ENCODE measurements at regions not wholly inside any gene's neighbourhood (a gene's known extent, or its start where the extent isn't known, plus 50 kb on each side); places are given as distances from the start of the nearest gene placed in this dataset.

DNA sequence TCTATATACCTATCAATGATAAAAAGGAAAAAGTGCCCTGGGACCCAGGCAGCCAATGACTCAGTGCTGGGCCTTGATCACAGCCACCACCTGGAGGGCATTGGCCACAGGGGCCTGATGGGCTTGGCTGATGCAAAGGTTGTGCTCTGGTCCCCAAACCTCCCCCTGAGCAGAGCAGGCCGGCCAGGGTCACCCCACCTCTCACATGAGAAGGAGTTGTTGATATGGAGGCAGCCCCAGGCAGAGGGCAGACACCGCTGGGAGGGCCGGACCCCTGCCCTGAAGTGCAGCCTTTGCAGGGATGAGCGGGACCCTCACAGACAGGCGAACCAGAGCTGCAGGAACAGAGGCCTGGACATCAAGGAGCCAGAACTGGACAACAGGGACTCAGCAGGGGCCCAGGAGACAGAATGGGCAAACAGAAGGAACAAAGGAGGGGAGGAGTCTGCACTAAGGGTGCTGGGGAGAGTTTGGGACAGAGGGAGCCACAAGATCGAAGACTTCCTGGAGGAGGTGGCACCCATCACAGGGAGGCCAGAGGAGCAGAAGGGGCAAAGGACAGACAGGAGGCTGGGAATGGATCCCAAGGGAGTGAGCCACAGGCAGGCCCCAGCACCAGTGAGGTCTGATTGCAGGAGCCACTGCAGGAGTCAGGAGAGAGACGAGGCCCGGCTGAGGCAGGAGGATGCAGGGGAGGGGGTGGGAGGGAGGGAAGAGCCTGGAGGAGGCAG, 105.0 kb downstream of the TNFAIP2 start:
- no peak overlapping the region for H3K4me2 ChIP-seq (ENCODE audit: low read depth, low read length)
- ChIA-PET POLR2A (interaction anchor here (1.5 kb wide), 1 partner anchor 17 kb away, joined by 3 read pairs; no protein-coding TSS in a partner anchor), CTCF (ENCODE audit: low intra/inter-chr PET ratio, low total read pairs) (no interaction called here)
- BruUV-seq (replicated peaks): no TSS peak
- no peaks in the 10 kb centered on the region for H3K9me3 ChIP-seq (ENCODE audit: low read length)
- no peaks in the 10 kb centered on the region for H3K36me3 ChIP-seq (replicated peaks in 1 of 2; ENCODE audit: control insufficient read depth in 1 of 2, insufficient read depth in 2 of 2, low read length in 2 of 2)
- intact Hi-C loops (cut with micrococcal nuclease; ENCODE audit: unreplicated experiment): no loop called here
- FAIRE-seq: no peak
- H3K4me3 ChIP-seq (replicated peaks in 1 of 3; ENCODE audit: insufficient read depth in 1 of 3, low read depth in 2 of 3, low read length in 3 of 3): no peak overlapping the region
- in situ Hi-C loops (cut with HindIII; ENCODE audit: extremely low pct_ligation_motif_present, low pct_unique_long_range_greater_than_20kb): no loop called here
- H2AFZ ChIP-seq (ENCODE audit: low read length): no peak overlapping the region
- no peak for ATAC-seq
- DNase-seq (ENCODE audit: low spot score): no peak
- no peaks in the 10 kb centered on the region for H3K79me2 ChIP-seq (ENCODE audit: insufficient read depth, low read length)
- peaks cover 7 to 23% of the 10 kb centered on the region in 2 experiments; a peak in 4 of 5 replicates for H3K27me3 ChIP-seq (ENCODE audit: control insufficient read depth in 1 of 2, insufficient read depth in 2 of 2, low read length in 2 of 2)
- peaks cover 33% of the 10 kb centered on the region for H3K4me1 ChIP-seq (ENCODE audit: insufficient read depth, low read length)
- no peaks in the 10 kb centered on the region for H4K20me1 ChIP-seq (ENCODE audit: insufficient read depth, low read length)
- TF ChIP-seq, protein P1, sequence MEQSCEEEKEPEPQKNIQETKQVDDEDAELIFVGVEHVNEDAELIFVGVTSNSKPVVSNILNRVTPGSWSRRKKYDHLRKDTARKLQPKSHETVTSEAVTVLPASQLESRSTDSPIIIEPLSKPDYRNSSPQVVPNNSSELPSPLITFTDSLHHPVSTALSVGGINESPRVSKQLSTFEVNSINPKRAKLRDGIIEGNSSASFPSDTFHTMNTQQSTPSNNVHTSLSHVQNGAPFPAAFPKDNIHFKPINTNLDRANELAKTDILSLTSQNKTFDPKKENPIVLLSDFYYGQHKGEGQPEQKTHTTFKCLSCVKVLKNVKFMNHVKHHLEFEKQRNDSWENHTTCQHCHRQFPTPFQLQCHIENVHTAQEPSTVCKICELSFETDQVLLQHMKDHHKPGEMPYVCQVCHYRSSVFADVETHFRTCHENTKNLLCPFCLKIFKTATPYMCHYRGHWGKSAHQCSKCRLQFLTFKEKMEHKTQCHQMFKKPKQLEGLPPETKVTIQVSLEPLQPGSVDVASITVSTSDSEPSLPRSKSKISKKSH (CRISPR knock-in tag; IDR thresholded peaks at IDR 0.05; ENCODE audit: borderline replicate concordance): 0 out of 2 replicates have a peak, but pooled peaks have one; percentile 22
- TF ChIP-seq ZFY (CRISPR knock-in tag; IDR thresholded peaks at IDR 0.05) (no peak), MED8 (CRISPR knock-in tag; IDR thresholded peaks at IDR 0.05; ENCODE audit: insufficient replicate concordance) (no peak), NR3C1 (CRISPR knock-in tag; IDR thresholded peaks at IDR 0.05) (no peak), ZNF569 (CRISPR knock-in tag; IDR thresholded peaks at IDR 0.05; ENCODE audit: borderline replicate concordance) (no peak)
- H3K9ac ChIP-seq (ENCODE audit: insufficient read depth, low read depth, low read length): no peak overlapping the region
- WGBS (ENCODE audit: low lambda C conversion rate): 56% methylated on average over 5 of the region's 8 CpGs
- H3K27ac ChIP-seq (ENCODE audit: extremely low read length, insufficient read depth, low read length): no peak overlapping the region

DNA sequence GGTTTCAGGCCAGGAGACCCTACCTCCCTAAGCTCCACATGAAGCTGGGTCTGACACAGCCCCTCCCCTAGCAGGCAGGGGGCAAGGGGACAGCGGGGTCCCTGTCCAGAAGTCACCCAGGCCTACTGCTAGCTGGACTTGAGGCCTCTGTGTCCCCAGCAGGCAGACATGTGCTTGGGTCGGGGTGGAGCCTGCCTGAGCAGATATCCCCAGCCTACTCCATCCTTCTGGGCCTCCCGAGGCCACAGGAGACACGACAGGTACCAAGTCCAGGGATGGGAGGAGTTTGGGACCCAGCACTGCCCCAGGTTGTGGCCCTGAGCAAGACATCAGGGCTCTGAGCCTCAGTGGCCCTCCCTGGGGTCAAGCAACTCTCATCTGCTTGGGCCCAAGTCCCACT, 105.2 kb upstream of the EIF5 start:
- no peaks in the 10 kb centered on the region for H3K36me3 ChIP-seq (replicated peaks in 1 of 2; ENCODE audit: control insufficient read depth in 1 of 2, insufficient read depth in 2 of 2, low read length in 2 of 2)
- ATAC-seq (peak; percentile 44), FAIRE-seq (no peak), DNase-seq (ENCODE audit: low spot score) (no peak)
- H3K9ac ChIP-seq (ENCODE audit: insufficient read depth, low read depth, low read length): no peak overlapping the region
- no peak overlapping the region for H3K4me3 ChIP-seq (replicated peaks in 1 of 3; ENCODE audit: insufficient read depth in 1 of 3, low read depth in 2 of 3, low read length in 3 of 3)
- no peaks in the 10 kb centered on the region for H3K79me2 ChIP-seq (ENCODE audit: insufficient read depth, low read length)
- H3K4me2 ChIP-seq (ENCODE audit: low read depth, low read length): peak overlapping the region; percentile 6; the same call in 1 of the 2 replicates
- H3K9me3 ChIP-seq (ENCODE audit: low read length): no peaks in the 10 kb centered on the region
- no TSS peak for BruUV-seq (replicated peaks)
- peaks cover 33% of the 10 kb centered on the region for H3K4me1 ChIP-seq (ENCODE audit: insufficient read depth, low read length)
- intact Hi-C loops (cut with micrococcal nuclease; ENCODE audit: unreplicated experiment): no loop called here
- ChIA-PET CTCF (ENCODE audit: low intra/inter-chr PET ratio, low total read pairs) (no interaction called here), POLR2A (no interaction called here)
- no peak overlapping the region for H2AFZ ChIP-seq (ENCODE audit: low read length)
- H3K27ac ChIP-seq (ENCODE audit: extremely low read length, insufficient read depth, low read length): no peak overlapping the region
- in situ Hi-C loops (cut with HindIII; ENCODE audit: extremely low pct_ligation_motif_present, low pct_unique_long_range_greater_than_20kb): no loop called here
- no peak for TF ChIP-seq SRSF1 (optimal IDR thresholded peaks at IDR 0.05; ENCODE audit: low read depth, low read length)
- TF ChIP-seq SALL1 (CRISPR knock-in tag; IDR thresholded peaks at IDR 0.05): peak; percentile 22; the same call in 1 of the 2 replicates
- no peak for TF ChIP-seq ZNF761 (CRISPR knock-in tag; conservative IDR thresholded peaks at IDR 0.05)
- TF ChIP-seq PAF1 (CRISPR knock-in tag; IDR thresholded peaks at IDR 0.05): no peak
- no peak for TF ChIP-seq ZNF12 (CRISPR knock-in tag; IDR thresholded peaks at IDR 0.05)
- 0 out of 2 replicates have a peak, but pooled peaks have one; percentile 34 for TF ChIP-seq ZFX (CRISPR knock-in tag; IDR thresholded peaks at IDR 0.05; ENCODE audit: low read depth)
- no peak for TF ChIP-seq AGO1 (IDR thresholded peaks at IDR 0.05; ENCODE audit: low read depth, low read length, poor library complexity, severe bottlenecking)
- TF ChIP-seq ZNF782 (CRISPR knock-in tag; IDR thresholded peaks at IDR 0.05; ENCODE audit: borderline replicate concordance): no peak
- H3K27me3 ChIP-seq (ENCODE audit: control insufficient read depth in 1 of 2, insufficient read depth in 2 of 2, low read length in 2 of 2): peaks cover 8 to 27% of the 10 kb centered on the region in 2 experiments; a peak in 4 of 5 replicates
- H4K20me1 ChIP-seq (ENCODE audit: insufficient read depth, low read length): no peaks in the 10 kb centered on the region
- WGBS (ENCODE audit: low lambda C conversion rate): 0% methylated on average over 2 of the region's 4 CpGs

Data from HepG2 (cell line).